HG03175 (cell line): ENCODE measurements at regions not wholly inside any gene's neighbourhood (a gene's known extent, or its start where the extent isn't known, plus 50 kb on each side); places are given as distances from the start of the nearest gene placed in this dataset.
A peak's percentile ranks its signal among the peaks of the same experiment; 100 is the strongest.
"Not testable (repeated sequence)": the region's sequence is repeated elsewhere in the genome, so short reads cannot be mapped to it uniquely, and the experiment has no call there.

Source experiments
- ATAC-seq: cut with Tn5 transposase; IDR thresholded peaks from one replicate; pipeline ENCODE4 v1.9.1; 2021; ENCODE audit warnings: mild to moderate bottlenecking, moderate library complexity; ENCODE audit not compliant: unreplicated experiment

GRCh38 chr10:4186849-4187540, 402.0 kb upstream of the KLF6 start:
- no peak for ATAC-seq

- no peak for ATAC-seq
Observed at GRCh38 chr10:4183761-4184261, 398.8 kb upstream of the KLF6 start.

- ATAC-seq = no peak
Observed at GRCh38 chr10:4181621-4182049, 396.6 kb upstream of the KLF6 start.

GRCh38 chr10:4181081-4181480, 396.1 kb upstream of the KLF6 start:
- no peak for ATAC-seq

GRCh38 chr10:4177791-4178190, 392.8 kb upstream of the KLF6 start:
- ATAC-seq = no peak

- ATAC-seq = no peak
Observed at GRCh38 chr10:4176500-4177281, 391.7 kb upstream of the KLF6 start.

- no peak for ATAC-seq
Observed at GRCh38 chr10:4174197-4174596, 389.2 kb upstream of the KLF6 start.

- ATAC-seq = peak; percentile 67
Observed at GRCh38 chr10:4170633-4171314, 385.8 kb upstream of the KLF6 start.

- no peak for ATAC-seq
Observed at GRCh38 chr10:4170181-4170580, 385.2 kb upstream of the KLF6 start.

- no peak for ATAC-seq
Observed at GRCh38 chr10:4169448-4169847, 384.4 kb upstream of the KLF6 start.

- no peak for ATAC-seq
Observed at GRCh38 chr10:4167216-4167615, 382.2 kb upstream of the KLF6 start.

- ATAC-seq = no peak
Observed at GRCh38 chr10:4162571-4163286, 377.7 kb upstream of the KLF6 start.

GRCh38 chr10:4159173-4159572, 374.2 kb upstream of the KLF6 start:
- ATAC-seq = no peak

GRCh38 chr10:4154191-4154715, 369.2 kb upstream of the KLF6 start:
- no peak for ATAC-seq

GRCh38 chr10:4151466-4151865, 366.5 kb upstream of the KLF6 start:
- no peak for ATAC-seq

GRCh38 chr10:4150676-4151075, 365.7 kb upstream of the KLF6 start:
- ATAC-seq = no peak

- not testable (repeated sequence) for ATAC-seq
Observed at GRCh38 chr10:4149460-4149859, 364.5 kb upstream of the KLF6 start.

GRCh38 chr10:4147245-4147644, 362.2 kb upstream of the KLF6 start:
- ATAC-seq = no peak

- ATAC-seq = no peak
Observed at GRCh38 chr10:4144817-4145216, 359.8 kb upstream of the KLF6 start.

- ATAC-seq = no peak
Observed at GRCh38 chr10:4141471-4141870, 356.5 kb upstream of the KLF6 start.
